CD4-positive, alpha-beta memory T cell (primary cell): ENCODE measurements at regions not wholly inside any gene's neighbourhood (a gene's known extent, or its start where the extent isn't known, plus 50 kb on each side); places are given as distances from the start of the nearest gene placed in this dataset.

Source experiments
- CTCF ChIA-PET: fragments of 350-600 bp; sonication (Branson Sonifier 250); formaldehyde crosslinking; loops from one replicate; lab custom pipeline; 2021; ENCODE audit warnings: inconsistent platforms; ENCODE audit not compliant: partially characterized antibody; lab: Charles Lee
- POLR2A ChIA-PET: fragments of 350-600 bp; sonication (Branson Sonifier 250); formaldehyde crosslinking; loops from one replicate; lab custom pipeline; 2021; ENCODE audit not compliant: partially characterized antibody; lab: Charles Lee
- DNase-seq, 5 donors: peaks; one replicate each; pipeline versions ENCODE4 v3.0.0 to v3.0.0-alpha.2; 2020 to 2022; ENCODE audit warnings: mixed read lengths in 1 of 5
- H3K27ac ChIP-seq: one replicate; pipeline ENCODE4 v1.7.0; 2013; ENCODE audit warnings: low read depth, low read length
- H3K27me3 ChIP-seq: 2 replicates; pipeline ENCODE4 v1.7.0; 2013; ENCODE audit warnings: mild to moderate bottlenecking, low read length, moderate library complexity; ENCODE audit not compliant: insufficient read depth
- H3K36me3 ChIP-seq: 2 replicates; pipeline ENCODE4 v1.7.0; 2013; ENCODE audit warnings: mild to moderate bottlenecking, low read length, moderate library complexity; ENCODE audit not compliant: insufficient read depth
- H3K4me1 ChIP-seq: 2 replicates; pipeline ENCODE4 v1.7.0; 2013; ENCODE audit warnings: mild to moderate bottlenecking, low read length, moderate library complexity; ENCODE audit not compliant: insufficient read depth
- H3K4me3 ChIP-seq, 2 donors: one replicate each; pipeline ENCODE4 v1.7.0; 2013; ENCODE audit warnings: low read length in 2 of 2, mild to moderate bottlenecking in 1 of 2
- H3K9me3 ChIP-seq, 2 donors: one replicate each; pipeline ENCODE4 v1.7.0; 2013; ENCODE audit warnings: low read length in 2 of 2, control low read depth in 1 of 2; ENCODE audit not compliant: control insufficient read depth in 1 of 2
- H3K27ac Mint-ChIP-seq, 7 donors: one replicate each; pipeline ENCODE4 v1.8.0; 2020 to 2021; ENCODE audit warnings: mixed read lengths in 7 of 7, mild to moderate bottlenecking in 6 of 7, inconsistent platforms in 3 of 7, moderate library complexity in 3 of 7
- H3K27me3 Mint-ChIP-seq, 2 donors: one replicate each; pipeline ENCODE4 v1.8.0; 2020 to 2021; ENCODE audit warnings: mixed read lengths in 2 of 2
- H3K36me3 Mint-ChIP-seq, 2 donors: one replicate each; pipeline ENCODE4 v1.8.0; 2020 to 2021; ENCODE audit warnings: mixed read lengths in 2 of 2, inconsistent platforms in 1 of 2, mild to moderate bottlenecking in 1 of 2
- H3K4me1 Mint-ChIP-seq, 4 donors: one replicate each; pipeline ENCODE4 v1.8.0; 2020 to 2021; ENCODE audit warnings: mixed read lengths in 4 of 4, mild to moderate bottlenecking in 1 of 4
- H3K4me3 Mint-ChIP-seq, 8 donors: one replicate each; pipeline ENCODE4 v1.8.0; 2020 to 2021; ENCODE audit warnings: mixed read lengths in 8 of 8, mild to moderate bottlenecking in 7 of 8, moderate library complexity in 6 of 8, inconsistent platforms in 3 of 8
- H3K9me3 Mint-ChIP-seq, 8 donors: one replicate each; pipeline ENCODE4 v1.8.0; 2020 to 2021; ENCODE audit warnings: mixed read lengths in 8 of 8, mild to moderate bottlenecking in 5 of 8, inconsistent platforms in 3 of 8, moderate library complexity in 1 of 8
- intact Hi-C: fragments of 100-400 bp; cut with micrococcal nuclease; formaldehyde crosslinking; loops from one replicate; pipeline ENCODE4 v1.15.1; 2023

DNA sequence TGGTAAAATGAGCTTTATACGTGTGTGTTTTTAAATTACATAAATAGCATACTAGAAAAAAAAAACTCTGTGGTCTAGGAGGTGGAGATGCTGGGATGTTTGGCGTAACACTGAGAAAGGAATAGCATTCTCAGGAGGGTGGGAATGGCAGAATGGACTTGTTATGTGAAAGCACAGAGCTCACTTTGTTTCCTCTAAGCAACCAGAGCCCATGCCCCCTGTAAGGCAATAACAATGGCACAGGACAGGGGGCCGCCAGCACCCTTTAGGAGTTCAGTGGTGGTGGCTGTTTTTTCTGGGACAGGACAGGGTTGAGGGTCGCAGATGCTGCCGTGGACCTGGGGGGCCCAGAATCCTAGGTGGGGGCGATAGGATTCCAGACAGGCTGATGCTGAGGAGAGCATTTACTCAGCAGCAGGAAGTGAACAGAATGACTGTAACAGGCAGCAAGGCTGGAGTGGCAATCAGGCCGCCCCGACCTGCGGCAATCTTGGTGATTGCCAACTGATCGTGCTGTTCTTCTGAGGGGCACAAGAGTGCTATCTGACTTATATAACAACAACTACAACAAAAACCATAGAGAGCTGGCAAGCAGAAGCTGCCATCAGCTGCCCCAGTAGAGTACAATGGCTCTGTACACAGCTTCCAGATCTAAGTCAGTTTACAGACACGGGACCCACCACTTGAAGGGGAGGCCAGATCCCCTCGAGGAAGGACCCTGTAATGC, 160.4 kb downstream of the UACA start:
- peaks cover 0 to 12% (median 8%) of the 10 kb centered on the region in 8 donors for H3K9me3 Mint-ChIP-seq
- no peak overlapping the region for H3K27ac ChIP-seq
- CTCF ChIA-PET, result no interaction called here
- no peaks in the 10 kb centered on the region for H3K27me3 ChIP-seq
- no peaks in the 10 kb centered on the region for H3K4me1 Mint-ChIP-seq
- H3K27me3 Mint-ChIP-seq, result peaks cover 0 to 4% of the 10 kb centered on the region in 2 donors
- intact Hi-C loops, result no loop called here
- H3K36me3 ChIP-seq, result no peaks in the 10 kb centered on the region
- H3K9me3 ChIP-seq, result no peaks in the 10 kb centered on the region
- POLR2A ChIA-PET, result no interaction called here
- H3K36me3 Mint-ChIP-seq, result no peaks in the 10 kb centered on the region
- DNase-seq, result no peak
- no peak overlapping the region for H3K4me3 ChIP-seq
- no peak overlapping the region for H3K4me3 Mint-ChIP-seq
- no peak overlapping the region for H3K27ac Mint-ChIP-seq
- H3K4me1 ChIP-seq, result no peaks in the 10 kb centered on the region

DNA sequence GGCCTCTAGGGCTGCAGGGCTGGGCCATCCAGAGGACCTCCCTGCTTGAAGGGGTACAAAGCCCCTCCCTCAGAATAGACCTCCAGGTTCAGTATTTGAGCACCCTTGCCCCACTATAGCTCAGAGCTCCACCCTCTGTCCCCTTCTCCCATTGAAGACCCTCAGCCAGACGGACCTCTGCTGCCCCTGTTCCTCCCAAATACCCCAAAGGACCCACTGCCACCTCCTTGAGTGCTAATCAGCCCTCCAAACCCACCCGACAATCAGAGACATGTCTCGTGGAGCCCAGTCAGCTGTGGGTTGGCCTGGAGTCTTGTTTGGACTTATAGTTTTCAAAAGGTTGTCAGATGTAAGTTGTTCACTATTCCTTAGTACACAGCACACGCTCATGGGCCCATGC, 161.1 kb downstream of the UACA start:
- Mint-ChIP-seq H3K27me3 (peaks cover 0 to 2% of the 10 kb centered on the region in 2 donors), H3K27ac (no peak overlapping the region), H3K9me3 (peaks cover 0 to 12% (median 8%) of the 10 kb centered on the region in 8 donors), H3K4me3 (no peak overlapping the region), H3K36me3 (no peaks in the 10 kb centered on the region), H3K4me1 (no peaks in the 10 kb centered on the region)
- H3K4me1 ChIP-seq, result no peaks in the 10 kb centered on the region
- POLR2A ChIA-PET, result no interaction called here
- H3K4me3 ChIP-seq, result no peak overlapping the region
- CTCF ChIA-PET, result no interaction called here
- no peak for DNase-seq
- H3K36me3 ChIP-seq, result no peaks in the 10 kb centered on the region
- H3K9me3 ChIP-seq, result no peaks in the 10 kb centered on the region
- intact Hi-C loops, result no loop called here
- H3K27ac ChIP-seq, result no peak overlapping the region
- no peaks in the 10 kb centered on the region for H3K27me3 ChIP-seq

DNA sequence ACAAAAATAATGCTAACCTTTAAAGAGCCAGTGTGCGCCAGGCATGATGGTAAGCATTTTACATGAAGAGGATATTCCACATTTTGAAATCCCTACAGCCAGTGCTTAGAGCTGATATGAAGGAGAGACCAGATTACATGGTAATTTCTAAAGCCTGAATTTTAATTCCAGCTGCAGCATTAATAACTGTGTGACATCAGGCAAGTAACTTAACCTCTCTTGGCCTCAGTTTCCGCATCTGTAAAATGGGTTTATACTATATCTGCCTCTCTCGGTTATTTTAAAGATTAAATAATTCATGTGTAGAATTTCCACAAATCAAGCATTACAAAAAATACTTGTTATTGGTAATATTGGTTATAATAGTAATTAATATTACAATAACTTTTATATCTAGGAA, 165.4 kb downstream of the UACA start:
- Histone ChIP-seq H3K36me3 (no peaks in the 10 kb centered on the region), H3K27ac (no peak overlapping the region), H3K9me3 (no peaks in the 10 kb centered on the region), H3K27me3 (no peaks in the 10 kb centered on the region), H3K4me1 (no peaks in the 10 kb centered on the region), H3K4me3 (no peak overlapping the region)
- DNase-seq, result no peak
- ChIA-PET POLR2A (no interaction called here), CTCF (no interaction called here)
- Mint-ChIP-seq H3K36me3 (peaks cover 0 to 3% of the 10 kb centered on the region in 2 donors), H3K4me1 (no peaks in the 10 kb centered on the region), H3K27ac (no peak overlapping the region), H3K9me3 (peaks cover 2 to 42% (median 34%) of the 10 kb centered on the region in 8 donors), H3K27me3 (peaks cover 3 to 8% of the 10 kb centered on the region in 2 donors), H3K4me3 (no peak overlapping the region)
- intact Hi-C loops, result no loop called here

DNA sequence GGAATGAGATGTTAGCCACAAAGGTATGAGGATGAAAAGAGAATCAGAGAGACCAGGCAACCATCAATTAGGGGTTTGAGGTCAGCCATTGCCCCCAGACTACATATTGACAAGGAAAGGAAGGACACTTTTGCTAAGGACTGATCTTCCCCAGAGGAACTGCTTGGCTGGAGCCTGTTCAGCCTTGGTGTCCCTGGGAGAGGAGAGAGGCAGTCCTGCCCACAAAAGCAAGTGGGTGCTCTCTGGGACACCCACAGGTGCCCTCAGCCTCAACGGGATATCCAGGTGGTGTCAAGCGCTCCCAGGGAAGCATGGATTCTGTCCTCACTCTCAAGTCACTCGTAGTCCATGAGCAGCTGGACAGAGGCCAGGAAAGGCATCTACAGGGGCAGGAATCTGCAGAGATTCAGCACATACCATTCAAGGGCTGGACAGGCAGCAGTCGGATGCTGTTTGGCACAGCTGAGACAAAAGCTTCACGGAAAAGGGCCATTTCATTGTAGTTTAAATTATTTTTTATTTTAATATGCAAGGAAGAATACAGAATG, 166.2 kb downstream of the UACA start:
- Histone ChIP-seq H3K4me3 (no peak overlapping the region), H3K27me3 (no peaks in the 10 kb centered on the region), H3K36me3 (no peaks in the 10 kb centered on the region), H3K4me1 (no peaks in the 10 kb centered on the region), H3K9me3 (no peaks in the 10 kb centered on the region), H3K27ac (no peak overlapping the region)
- DNase-seq, result no peak
- ChIA-PET CTCF (no interaction called here), POLR2A (no interaction called here)
- Mint-ChIP-seq H3K4me1 (no peaks in the 10 kb centered on the region), H3K36me3 (peaks cover 0 to 3% of the 10 kb centered on the region in 2 donors), H3K27me3 (peaks cover 3 to 8% of the 10 kb centered on the region in 2 donors), H3K27ac (no peak overlapping the region), H3K9me3 (peaks cover 2 to 42% (median 34%) of the 10 kb centered on the region in 8 donors), H3K4me3 (no peak overlapping the region)
- intact Hi-C loops, result no loop called here

DNA sequence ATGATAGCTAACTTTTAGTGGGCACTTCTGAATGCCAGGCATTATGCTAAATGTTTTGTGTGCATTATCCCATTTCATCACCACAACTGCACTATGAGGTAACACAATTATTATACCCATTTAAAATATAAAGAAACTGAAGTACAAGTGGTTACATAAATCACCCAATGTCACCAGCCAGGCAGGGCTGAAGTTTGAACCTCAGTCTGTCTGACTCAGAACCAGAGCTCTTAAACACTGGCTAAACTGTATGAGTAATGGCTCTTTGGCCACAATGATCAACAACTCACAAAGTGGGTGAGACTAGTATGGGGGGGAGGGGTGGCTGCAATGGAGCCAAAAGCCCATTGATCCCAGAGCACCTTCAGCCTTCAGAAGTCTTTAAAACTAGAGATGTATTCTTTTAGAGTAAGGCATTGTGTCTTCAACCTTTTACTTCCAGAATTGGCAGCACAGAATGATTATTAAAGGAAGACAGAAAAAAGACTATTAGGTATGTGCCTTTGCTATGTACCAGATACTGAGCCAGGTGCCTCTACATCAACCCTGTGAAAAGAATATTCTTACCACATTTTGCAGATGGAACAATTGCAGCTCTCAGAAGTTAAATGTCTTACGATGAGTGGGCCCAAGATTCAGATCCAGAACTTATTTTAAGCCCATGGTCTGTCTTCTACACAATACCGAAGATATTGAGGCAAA, 166.9 kb downstream of the UACA start:
- POLR2A ChIA-PET, result no interaction called here
- no peak for DNase-seq

DNA sequence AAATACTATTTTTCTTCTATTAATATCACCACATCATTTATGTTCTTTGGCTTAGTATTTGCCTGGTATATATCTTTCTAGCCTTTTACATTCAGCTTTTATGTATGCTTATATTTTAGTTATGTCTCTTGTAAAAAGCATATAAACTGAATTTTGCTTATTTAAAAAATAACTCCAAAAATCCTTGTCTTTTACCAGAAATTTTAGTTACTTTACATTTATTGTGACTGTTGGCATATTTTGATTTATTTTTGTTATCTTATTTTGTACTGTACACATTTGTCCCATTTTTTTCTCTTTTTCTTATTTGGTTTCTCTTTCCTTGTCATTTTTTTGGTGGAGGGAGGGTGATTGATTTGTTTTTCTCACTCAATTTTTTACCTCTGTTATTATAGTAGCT, 169.6 kb downstream of the UACA start:
- H3K27ac Mint-ChIP-seq, result no peak overlapping the region
- Histone ChIP-seq H3K4me1 (no peaks in the 10 kb centered on the region), H3K36me3 (no peaks in the 10 kb centered on the region), H3K4me3 (no peak overlapping the region), H3K27ac (no peak overlapping the region), H3K27me3 (no peaks in the 10 kb centered on the region), H3K9me3 (no peaks in the 10 kb centered on the region)
- no peaks in the 10 kb centered on the region for H3K4me1 Mint-ChIP-seq
- H3K4me3 Mint-ChIP-seq, result no peak overlapping the region
- H3K36me3 Mint-ChIP-seq, result peaks cover 3 to 4% of the 10 kb centered on the region in 2 donors
- POLR2A ChIA-PET, result no interaction called here
- CTCF ChIA-PET, result no interaction called here
- intact Hi-C loops, result no loop called here
- peaks cover 9 to 10% of the 10 kb centered on the region in 2 donors for H3K27me3 Mint-ChIP-seq
- H3K9me3 Mint-ChIP-seq, result peaks cover 2 to 38% (median 29%) of the 10 kb centered on the region in 8 donors
- no peak for DNase-seq

More for the DNA sequence above, 166.9 kb downstream of the UACA start:
- Histone ChIP-seq H3K4me1 (no peaks in the 10 kb centered on the region), H3K36me3 (no peaks in the 10 kb centered on the region), H3K27ac (no peak overlapping the region), H3K4me3 (no peak overlapping the region), H3K27me3 (no peaks in the 10 kb centered on the region), H3K9me3 (no peaks in the 10 kb centered on the region)
- H3K27ac Mint-ChIP-seq, result no peak overlapping the region
- peaks cover 5 to 46% (median 38%) of the 10 kb centered on the region in 8 donors for H3K9me3 Mint-ChIP-seq
- no peak overlapping the region for H3K4me3 Mint-ChIP-seq
- peaks cover 3 to 8% of the 10 kb centered on the region in 2 donors for H3K27me3 Mint-ChIP-seq
- intact Hi-C loops, result no loop called here
- CTCF ChIA-PET, result no interaction called here
- no peaks in the 10 kb centered on the region for H3K4me1 Mint-ChIP-seq
- H3K36me3 Mint-ChIP-seq, result peaks cover 3% of the 10 kb centered on the region in 2 donors

DNA sequence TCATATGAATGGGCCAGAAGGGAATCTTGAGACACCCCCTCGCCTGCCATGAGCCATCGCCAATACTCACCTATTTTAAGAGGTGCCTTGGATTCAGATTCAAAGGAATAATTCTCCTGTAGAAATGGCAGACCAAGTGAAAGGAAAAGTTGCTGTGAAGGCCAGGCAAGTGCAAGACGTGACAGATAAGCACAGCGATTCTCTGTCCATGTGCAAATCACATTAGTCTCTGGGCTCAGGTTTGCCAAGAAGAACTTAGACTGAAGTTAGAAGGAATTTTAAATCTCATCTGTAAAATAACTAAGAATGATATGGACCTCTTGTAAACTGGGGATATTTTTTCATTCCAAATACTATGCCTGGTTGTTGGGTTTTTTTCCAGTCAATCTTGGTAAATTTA, 173.6 kb downstream of the UACA start:
- intact Hi-C loops, result loop anchor here (10.0 kb wide), 1 partner anchor 1115 kb away; no protein-coding TSS in a partner anchor

More for the DNA sequence above, 173.6 kb downstream of the UACA start:
- CTCF ChIA-PET, result no interaction called here
- Histone ChIP-seq H3K27ac (no peak overlapping the region), H3K36me3 (no peaks in the 10 kb centered on the region), H3K27me3 (peaks cover 8% of the 10 kb centered on the region), H3K4me1 (peaks cover 7% of the 10 kb centered on the region), H3K4me3 (no peak overlapping the region), H3K9me3 (no peaks in the 10 kb centered on the region)
- no peak overlapping the region for H3K27ac Mint-ChIP-seq
- DNase-seq, result no peak
- H3K4me1 Mint-ChIP-seq, result peaks cover 5 to 12% (median 8%) of the 10 kb centered on the region in 4 donors
- no peak overlapping the region for H3K4me3 Mint-ChIP-seq
- H3K36me3 Mint-ChIP-seq, result peaks cover 3 to 4% of the 10 kb centered on the region in 2 donors
- H3K27me3 Mint-ChIP-seq, result peaks cover 21% of the 10 kb centered on the region in 2 donors
- POLR2A ChIA-PET, result no interaction called here
- H3K9me3 Mint-ChIP-seq, result peaks cover 2 to 24% (median 18%) of the 10 kb centered on the region in 8 donors
